ENCODE measurements at regions not wholly inside any gene's neighbourhood (a gene's known extent, or its start where the extent isn't known, plus 50 kb on each side); places are given as distances from the start of the nearest gene placed in this dataset.

- no peak for TF ChIP-seq CTCF (IDR thresholded peaks at IDR 0.05; ENCODE audit: extremely low read depth, low read depth, low read length)
- Histone ChIP-seq H3K4me3 (ENCODE audit: insufficient read depth, low read length) (no peak overlapping the region), H3K4me2 (ENCODE audit: insufficient read depth, low read length) (no peak overlapping the region), H3K79me2 (ENCODE audit: insufficient read depth, low read length) (no peaks in the 10 kb centered on the region), H3K27ac (ENCODE audit: low read depth, low read length) (no peak overlapping the region), H3K36me3 (ENCODE audit: insufficient read depth, low read length) (no peaks in the 10 kb centered on the region), H3K27me3 (ENCODE audit: insufficient read depth, low read length) (no peaks in the 10 kb centered on the region), H4K20me1 (ENCODE audit: insufficient read depth, low read length) (no peaks in the 10 kb centered on the region), H3K4me1 (ENCODE audit: insufficient read depth, low read length) (no peaks in the 10 kb centered on the region), H2AFZ (ENCODE audit: low read length) (no peak overlapping the region), H3K9me3 (ENCODE audit: low read depth, low read length) (no peaks in the 10 kb centered on the region)
- DNase-seq (ENCODE audit: insufficient read length, low spot score, missing footprints) = no peak
Observed at GRCh38 chr2:183255411-183255810, 131.2 kb downstream of the NUP35 start.

DNA sequence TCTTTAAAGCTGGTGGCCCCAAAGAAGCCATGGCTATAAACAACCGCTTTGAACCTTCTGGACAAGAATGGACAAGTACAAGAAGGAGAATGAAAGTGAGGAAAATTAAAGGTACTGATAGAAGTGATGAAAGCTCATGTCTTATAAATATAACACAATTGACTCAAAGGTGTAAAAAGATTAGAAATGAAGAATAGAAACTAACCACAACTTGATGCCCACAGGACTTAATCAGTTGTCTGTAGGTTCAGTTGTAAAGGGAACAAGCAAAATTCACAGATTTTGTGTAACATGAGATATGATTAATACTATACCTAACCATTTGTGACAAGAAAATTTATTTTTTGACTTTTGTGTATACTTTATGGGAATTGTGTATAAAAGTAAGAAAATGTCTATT, 135.7 kb downstream of the NUP35 start:
- TF ChIP-seq CTCF (IDR thresholded peaks at IDR 0.05; ENCODE audit: extremely low read depth, low read depth, low read length) = no peak
- no peaks in the 10 kb centered on the region for H3K79me2 ChIP-seq (ENCODE audit: insufficient read depth, low read length)
- H3K9me3 ChIP-seq (ENCODE audit: low read depth, low read length) = no peaks in the 10 kb centered on the region
- DNase-seq (ENCODE audit: insufficient read length, low spot score, missing footprints) = no peak
- H3K36me3 ChIP-seq (ENCODE audit: insufficient read depth, low read length) = no peaks in the 10 kb centered on the region
- no peak overlapping the region for H3K4me3 ChIP-seq (ENCODE audit: insufficient read depth, low read length)
- H2AFZ ChIP-seq (ENCODE audit: low read length) = no peak overlapping the region
- H3K27me3 ChIP-seq (ENCODE audit: insufficient read depth, low read length) = no peaks in the 10 kb centered on the region
- no peaks in the 10 kb centered on the region for H4K20me1 ChIP-seq (ENCODE audit: insufficient read depth, low read length)
- H3K4me2 ChIP-seq (ENCODE audit: insufficient read depth, low read length) = no peak overlapping the region
- H3K27ac ChIP-seq (ENCODE audit: low read depth, low read length) = no peak overlapping the region
- no peaks in the 10 kb centered on the region for H3K4me1 ChIP-seq (ENCODE audit: insufficient read depth, low read length)

DNA sequence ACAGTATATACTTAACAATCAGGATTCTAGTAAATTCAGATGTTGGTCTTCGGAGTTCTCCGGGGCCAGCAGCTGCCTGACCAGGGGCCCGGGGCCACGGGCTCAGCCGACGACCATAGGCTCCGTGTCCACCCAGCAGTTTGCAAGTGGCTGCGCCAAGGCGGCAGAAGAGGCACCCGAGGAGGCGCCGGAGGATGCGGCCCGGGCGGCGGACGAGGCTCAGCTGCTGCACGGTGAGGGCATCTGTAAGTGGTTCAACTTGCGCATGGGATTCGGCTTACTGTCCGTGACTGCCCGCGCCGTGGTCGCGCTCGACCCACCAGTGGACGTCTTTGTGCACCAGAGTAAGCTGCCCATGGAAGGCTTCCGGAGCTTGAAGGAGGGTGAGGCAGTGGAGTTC, 136.3 kb downstream of the NUP35 start:
- no peak overlapping the region for H3K4me2 ChIP-seq (ENCODE audit: insufficient read depth, low read length)
- no peak overlapping the region for H2AFZ ChIP-seq (ENCODE audit: low read length)
- no peak for DNase-seq (ENCODE audit: insufficient read length, low spot score, missing footprints)
- no peaks in the 10 kb centered on the region for H4K20me1 ChIP-seq (ENCODE audit: insufficient read depth, low read length)
- H3K9me3 ChIP-seq (ENCODE audit: low read depth, low read length) = no peaks in the 10 kb centered on the region
- H3K27ac ChIP-seq (ENCODE audit: low read depth, low read length) = no peak overlapping the region
- H3K79me2 ChIP-seq (ENCODE audit: insufficient read depth, low read length) = no peaks in the 10 kb centered on the region
- no peak for TF ChIP-seq CTCF (IDR thresholded peaks at IDR 0.05; ENCODE audit: extremely low read depth, low read depth, low read length)
- no peaks in the 10 kb centered on the region for H3K36me3 ChIP-seq (ENCODE audit: insufficient read depth, low read length)
- H3K27me3 ChIP-seq (ENCODE audit: insufficient read depth, low read length) = no peaks in the 10 kb centered on the region
- H3K4me1 ChIP-seq (ENCODE audit: insufficient read depth, low read length) = no peaks in the 10 kb centered on the region
- H3K4me3 ChIP-seq (ENCODE audit: insufficient read depth, low read length) = no peak overlapping the region

- no peaks in the 10 kb centered on the region for H4K20me1 ChIP-seq (ENCODE audit: insufficient read depth, low read length)
- DNase-seq (ENCODE audit: insufficient read length, low spot score, missing footprints) = no peak
- H2AFZ ChIP-seq (ENCODE audit: low read length) = no peak overlapping the region
- H3K4me3 ChIP-seq (ENCODE audit: insufficient read depth, low read length) = no peak overlapping the region
- no peaks in the 10 kb centered on the region for H3K27me3 ChIP-seq (ENCODE audit: insufficient read depth, low read length)
- no peaks in the 10 kb centered on the region for H3K4me1 ChIP-seq (ENCODE audit: insufficient read depth, low read length)
- no peaks in the 10 kb centered on the region for H3K79me2 ChIP-seq (ENCODE audit: insufficient read depth, low read length)
- H3K4me2 ChIP-seq (ENCODE audit: insufficient read depth, low read length) = no peak overlapping the region
- no peak overlapping the region for H3K27ac ChIP-seq (ENCODE audit: low read depth, low read length)
- no peaks in the 10 kb centered on the region for H3K36me3 ChIP-seq (ENCODE audit: insufficient read depth, low read length)
- H3K9me3 ChIP-seq (ENCODE audit: low read depth, low read length) = no peaks in the 10 kb centered on the region
- no peak for TF ChIP-seq CTCF (IDR thresholded peaks at IDR 0.05; ENCODE audit: extremely low read depth, low read depth, low read length)
Observed at GRCh38 chr2:183264890-183265535, 140.8 kb downstream of the NUP35 start.

All from osteoblast (primary cell).